IMR-90 (cell line): ENCODE measurements at regions not wholly inside any gene's neighbourhood (a gene's known extent, or its start where the extent isn't known, plus 50 kb on each side); places are given as distances from the start of the nearest gene placed in this dataset.

Experiments used
- ATAC-seq: fragments of 200-7000 bp; cut with Tn5 transposase; 2 replicates; pipeline ENCODE4 v1.9.1; 2020; ENCODE audit warnings: low read depth, mild to moderate bottlenecking, moderate library complexity
- BruUV-seq: library from RNA; stranded (reverse); fragments of 400-500 nt; replicated peaks from 2 replicates; lab custom pipeline; 2021; lab: Mats Ljungman, UMichigan
- CTCF ChIA-PET: fragments of 300-600 bp; formaldehyde crosslinking; extraction: SDS; loops from one replicate; lab custom pipeline; 2021; ENCODE audit warnings: antibody characterized with exemption; lab: Yijun Ruan, JAX
- POLR2A ChIA-PET: fragments of 300-600 bp; sonication (Branson Sonifier 250); formaldehyde crosslinking; loops from one replicate; lab custom pipeline; 2022; ENCODE audit warnings: antibody characterized with exemption; ENCODE audit not compliant: unreplicated experiment; lab: Charles Lee
- DNase-seq: peaks from one replicate; pipeline ENCODE4 v3.0.0; 2013
- H2AFZ ChIP-seq: replicated peaks from 2 replicates; pipeline ENCODE3; 2013; ENCODE audit warnings: low read length, mild to moderate bottlenecking; ENCODE audit not compliant: poor library complexity
- H2AK5ac ChIP-seq: 2 replicates; pipeline ENCODE4 v1.6.1; 2013; ENCODE audit warnings: low read depth, low read length, inconsistent platforms
- H2AK9ac ChIP-seq: replicated peaks from 2 replicates; pipeline ENCODE3; 2013; ENCODE audit warnings: mild to moderate bottlenecking, low read depth, low read length, moderate library complexity; ENCODE audit not compliant: poor library complexity
- H2BK120ac ChIP-seq: 2 replicates; pipeline ENCODE4 v1.6.1; 2013; ENCODE audit warnings: low read depth, low read length, inconsistent platforms
- H2BK15ac ChIP-seq: 3 replicates; pipeline ENCODE4 v1.6.1; 2013; ENCODE audit warnings: low read depth, low read length, inconsistent platforms
- H2BK20ac ChIP-seq: 2 replicates; pipeline ENCODE4 v1.6.1; 2013; ENCODE audit warnings: low read depth, mild to moderate bottlenecking, inconsistent platforms, low read length, moderate library complexity
- H2BK5ac ChIP-seq: 2 replicates; pipeline ENCODE4 v1.6.1; 2013; ENCODE audit warnings: mild to moderate bottlenecking, low read depth, low read length, inconsistent platforms; ENCODE audit not compliant: poor library complexity, severe bottlenecking
- H3K14ac ChIP-seq: replicated peaks from 2 replicates; pipeline ENCODE4 v1.6.1; 2013; ENCODE audit warnings: low read depth, low read length, inconsistent platforms
- H3K18ac ChIP-seq: 2 replicates; pipeline ENCODE4 v1.6.1; 2013; ENCODE audit warnings: low read depth, low read length, control low read depth
- H3K23ac ChIP-seq: 2 replicates; pipeline ENCODE4 v1.6.1; 2013; ENCODE audit warnings: low read depth, low read length, inconsistent platforms
- H3K27ac ChIP-seq: 2 replicates; pipeline ENCODE4 v1.5.1; 2013; ENCODE audit warnings: mild to moderate bottlenecking, control low read depth, low read length; ENCODE audit not compliant: insufficient read depth
- H3K27me3 ChIP-seq: 2 replicates; pipeline ENCODE4 v1.6.1; 2013; ENCODE audit warnings: low read length; ENCODE audit not compliant: control insufficient read depth, insufficient read depth
- H3K36me3 ChIP-seq: 2 replicates; pipeline ENCODE4 v1.6.1; 2013; ENCODE audit warnings: low read length, mixed read lengths; ENCODE audit not compliant: control insufficient read depth, insufficient read depth
- H3K4ac ChIP-seq: 2 replicates; pipeline ENCODE4 v1.6.1; 2013; ENCODE audit warnings: low read depth, low read length, inconsistent platforms
- H3K4me1 ChIP-seq: 2 replicates; pipeline ENCODE4 v1.6.1; 2013; ENCODE audit warnings: low read length, mixed read lengths; ENCODE audit not compliant: control insufficient read depth, insufficient read depth
- H3K4me2 ChIP-seq: 2 replicates; pipeline ENCODE4 v1.6.1; 2013; ENCODE audit warnings: low read depth, mild to moderate bottlenecking, control low read depth, low read length, moderate library complexity
- H3K4me3 ChIP-seq: 2 replicates; pipeline ENCODE4 v1.5.1; 2013; ENCODE audit warnings: low read depth, mild to moderate bottlenecking, control low read depth, low read length, moderate library complexity; ENCODE audit not compliant: insufficient read depth
- H3K56ac ChIP-seq: 2 replicates; pipeline ENCODE4 v1.6.1; 2013; ENCODE audit warnings: low read length, inconsistent platforms; ENCODE audit not compliant: insufficient read depth; ENCODE audit errors: extremely low read depth
- H3K79me1 ChIP-seq, 2 experiments: 2 replicates each; pipeline ENCODE4 v1.6.1; 2013; ENCODE audit warnings: low read length in 2 of 2, inconsistent platforms in 1 of 2, low read depth in 1 of 2
- H3K9ac ChIP-seq: 2 replicates; pipeline ENCODE4 v1.6.1; 2013; ENCODE audit warnings: low read depth, low read length, control low read depth
- H3K9me1 ChIP-seq: 2 replicates; pipeline ENCODE4 v1.6.1; 2013; ENCODE audit warnings: low read length, inconsistent platforms; ENCODE audit not compliant: insufficient read depth
- H3K9me3 ChIP-seq: 2 replicates; pipeline ENCODE4 v1.6.1; 2013; ENCODE audit warnings: low read length; ENCODE audit not compliant: control insufficient read depth, insufficient read depth
- H4K20me1 ChIP-seq: 2 replicates; pipeline ENCODE4 v1.6.1; 2013; ENCODE audit warnings: low read length, inconsistent platforms; ENCODE audit not compliant: insufficient read depth
- H4K5ac ChIP-seq: 2 replicates; pipeline ENCODE4 v1.6.1; 2013; ENCODE audit warnings: mild to moderate bottlenecking, low read depth, low read length, control low read depth
- H4K8ac ChIP-seq, 2 experiments: 2 replicates each; pipeline ENCODE4 v1.6.1; 2013; ENCODE audit warnings: low read depth in 2 of 2, low read length in 2 of 2, control low read depth in 1 of 2, inconsistent platforms in 1 of 2
- H4K91ac ChIP-seq: 2 replicates; pipeline ENCODE4 v1.6.1; 2013; ENCODE audit warnings: low read depth, low read length, inconsistent platforms; ENCODE audit not compliant: insufficient read depth
- CHD1 ChIP-seq: IDR thresholded peaks from 2 replicates; pipeline ENCODE4 v1.6.1; 2012; ENCODE audit warnings: low read depth, low read length, improper control_type of control experiment
- CTCF ChIP-seq: conservative IDR thresholded peaks from 2 replicates; pipeline ENCODE4 v1.5.1; 2012; ENCODE audit warnings: mild to moderate bottlenecking, low read depth, low read length, improper control_type of control experiment
- ELK1 ChIP-seq: fragments of 150-350 bp; IDR thresholded peaks from 2 replicates; pipeline ENCODE4 v1.6.1; 2016; ENCODE audit warnings: low read depth, mild to moderate bottlenecking, low read length, moderate library complexity, borderline replicate concordance
- FOS ChIP-seq: fragments of 150-350 bp; IDR thresholded peaks from 2 replicates; pipeline ENCODE4 v1.6.1; 2016; ENCODE audit warnings: low read depth, low read length
- MAFK ChIP-seq: IDR thresholded peaks from 2 replicates; pipeline ENCODE4 v1.6.1; 2012; ENCODE audit warnings: low read depth, low read length, improper control_type of control experiment
- MAZ ChIP-seq: IDR thresholded peaks from 2 replicates; pipeline ENCODE4 v1.6.1; 2012; ENCODE audit warnings: low read depth, mild to moderate bottlenecking, low read length, improper control_type of control experiment, moderate library complexity, borderline replicate concordance
- MXI1 ChIP-seq: IDR thresholded peaks from 2 replicates; pipeline ENCODE4 v1.6.1; 2012; ENCODE audit warnings: low read depth, mild to moderate bottlenecking, low read length, moderate library complexity, borderline replicate concordance
- NFE2L2 ChIP-seq: fragments of 150-350 bp; IDR thresholded peaks from 2 replicates; pipeline ENCODE4 v1.6.1; 2016; ENCODE audit warnings: low read depth, mild to moderate bottlenecking, low read length
- WGBS, 2 experiments: methylation state at CpG; one replicate each; pipeline versions ENCODE4 v1.1.5 to v1.1.7; 2013; ENCODE audit warnings: missing lambda C conversion rate in 2 of 2; ENCODE audit not compliant: insufficient read length in 1 of 2; ENCODE audit errors: extremely low coverage in 2 of 2; 5-methylcytosine and 5-hydroxymethylcytosine counted together
- dilution Hi-C: fragments of 300-500 bp; cut with HindIII; formaldehyde crosslinking; loops from one replicate; pipeline ENCODE4 v1.14.3; 2018; ENCODE audit warnings: low sequenced_read_pairs; ENCODE audit not compliant: unreplicated experiment
- in situ Hi-C: fragments of 300-500 bp; cut with MboI; formaldehyde crosslinking; loops from 3 replicates; pipeline ENCODE4 v1.14.3; 2019; ENCODE audit warnings: low sequenced_read_pairs, inconsistent platforms, mixed read lengths
- intact Hi-C: fragments of 100-400 bp; cut with micrococcal nuclease; formaldehyde crosslinking; loops from 2 replicates; pipeline ENCODE4 v1.10.0; 2022
- TF ChIP-seq, protein P1 (sequence below): fragments of 150-350 bp; IDR thresholded peaks from 2 replicates; pipeline ENCODE4 v1.6.1; 2017; ENCODE audit warnings: mild to moderate bottlenecking, antibody characterized with exemption, low read length, low read depth

- no peaks in the 10 kb centered on the region for H3K79me1 ChIP-seq
- H2BK120ac ChIP-seq: no peak overlapping the region
- H3K27me3 ChIP-seq: no peaks in the 10 kb centered on the region
- no peak overlapping the region for H2BK20ac ChIP-seq
- ATAC-seq: no peak
- intact Hi-C loops: no loop called here
- POLR2A ChIA-PET: no interaction called here
- H4K91ac ChIP-seq: no peak overlapping the region
- H4K5ac ChIP-seq: no peak overlapping the region
- dilution Hi-C loops: no loop called here
- no CpG with 5 or more reads among the region's 2 CpGs for WGBS, 2 experiments
- no peak overlapping the region for H3K4me2 ChIP-seq
- BruUV-seq: no TSS peak
- no peaks in the 10 kb centered on the region for H3K9me1 ChIP-seq
- H4K20me1 ChIP-seq: no peaks in the 10 kb centered on the region
- H3K4ac ChIP-seq: no peak overlapping the region
- no peak overlapping the region for H2BK5ac ChIP-seq
- CTCF ChIA-PET: no interaction called here
- H3K4me1 ChIP-seq: no peaks in the 10 kb centered on the region
- DNase-seq: no peak
- H3K23ac ChIP-seq: no peak overlapping the region
- in situ Hi-C loops: no loop called here
- no peak overlapping the region for H3K27ac ChIP-seq
- no peak overlapping the region for H2AK9ac ChIP-seq
- H4K8ac ChIP-seq: no peak overlapping the region
- no peaks in the 10 kb centered on the region for H3K9me3 ChIP-seq
- no peak overlapping the region for H3K4me3 ChIP-seq
- TF ChIP-seq ELK1: no peak
- TF ChIP-seq MAZ: no peak
- no peak for TF ChIP-seq CTCF
- TF ChIP-seq MAFK: no peak
- no peak for TF ChIP-seq FOS
- TF ChIP-seq, protein P1, sequence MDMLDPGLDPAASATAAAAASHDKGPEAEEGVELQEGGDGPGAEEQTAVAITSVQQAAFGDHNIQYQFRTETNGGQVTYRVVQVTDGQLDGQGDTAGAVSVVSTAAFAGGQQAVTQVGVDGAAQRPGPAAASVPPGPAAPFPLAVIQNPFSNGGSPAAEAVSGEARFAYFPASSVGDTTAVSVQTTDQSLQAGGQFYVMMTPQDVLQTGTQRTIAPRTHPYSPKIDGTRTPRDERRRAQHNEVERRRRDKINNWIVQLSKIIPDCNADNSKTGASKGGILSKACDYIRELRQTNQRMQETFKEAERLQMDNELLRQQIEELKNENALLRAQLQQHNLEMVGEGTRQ: no peak
- no peak for TF ChIP-seq NFE2L2
- TF ChIP-seq CHD1: no peak
- TF ChIP-seq MXI1: no peak
- no peak overlapping the region for H2BK15ac ChIP-seq
- no peak overlapping the region for H3K18ac ChIP-seq
- H3K9ac ChIP-seq: no peak overlapping the region
- no peak overlapping the region for H3K56ac ChIP-seq
- no peak overlapping the region for H3K14ac ChIP-seq
- no peaks in the 10 kb centered on the region for H3K36me3 ChIP-seq
- H2AK5ac ChIP-seq: no peak overlapping the region
- H2AFZ ChIP-seq: no peak overlapping the region
Measured at GRCh38 chr2:7674606-7675005, 757.4 kb downstream of the RNF144A start.
